ENCODE measurements at regions not wholly inside any gene's neighbourhood (a gene's known extent, or its start where the extent isn't known, plus 50 kb on each side); places are given as distances from the start of the nearest gene placed in this dataset.

DNA sequence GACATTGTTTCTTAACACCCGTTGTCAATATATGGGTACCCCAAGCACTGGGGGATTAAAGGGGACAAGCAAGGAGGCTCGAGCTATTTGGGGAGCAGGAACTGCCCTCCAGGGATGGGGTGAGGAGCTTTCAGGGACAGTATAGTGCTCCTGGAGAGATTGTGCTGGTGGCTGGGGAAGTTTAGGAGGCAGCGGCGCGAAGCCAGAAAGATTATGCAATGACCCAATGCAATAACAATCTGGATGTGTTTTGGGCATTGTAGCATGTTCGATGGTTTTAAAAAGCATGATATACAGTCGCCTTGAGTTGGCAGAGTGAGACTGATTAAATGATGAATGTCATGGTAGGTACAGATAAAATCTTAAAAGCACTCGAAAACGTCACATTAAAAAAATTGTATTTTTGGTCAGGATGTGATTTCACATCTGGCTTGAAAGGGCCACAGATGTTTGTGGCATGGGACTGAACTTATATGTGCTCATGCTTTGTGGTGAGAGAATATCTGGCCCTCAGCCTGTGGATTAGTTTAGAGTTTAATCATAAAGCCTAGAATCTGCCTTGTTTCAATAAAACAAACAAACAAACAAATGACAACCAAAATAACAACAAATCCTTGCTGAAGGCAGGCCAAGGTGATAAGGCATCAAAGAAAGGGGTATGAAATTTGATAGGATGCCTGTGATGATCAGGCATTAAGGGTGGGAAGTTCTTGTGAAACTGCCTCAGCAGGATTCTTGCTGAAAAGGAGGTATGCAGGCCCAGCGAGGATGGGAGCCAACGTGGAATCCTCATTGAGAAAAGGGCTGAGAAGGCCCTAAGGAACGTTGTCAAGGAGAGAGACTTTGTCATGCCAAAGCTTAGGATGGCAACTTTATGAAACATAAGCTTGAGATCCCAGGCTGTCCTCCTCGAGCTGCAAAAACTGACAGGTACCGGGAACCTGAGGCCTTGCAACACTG, 417.1 kb upstream of the KLF6 start:
- no peak for TF ChIP-seq CTCF (IDR thresholded peaks at IDR 0.05)
- Histone ChIP-seq H3K27me3 (no peaks in the 10 kb centered on the region), H3K4me1 (peaks cover 0 to 5% of the 10 kb centered on the region in 2 donors), H3K36me3 (no peaks in the 10 kb centered on the region), H3K4me3 (no peak overlapping the region), H3K9me3 (no peaks in the 10 kb centered on the region), H3K27ac (no peak overlapping the region)
- no peak for DNase-seq (ENCODE audit: low spot score)

GRCh38 chr10:4199196-4199595, 414.2 kb upstream of the KLF6 start:
- Histone ChIP-seq H3K36me3 (no peaks in the 10 kb centered on the region), H3K9me3 (no peaks in the 10 kb centered on the region), H3K4me3 (no peak overlapping the region), H3K27me3 (no peaks in the 10 kb centered on the region), H3K27ac (no peak overlapping the region), H3K4me1 (peaks cover 0 to 15% of the 10 kb centered on the region in 2 donors)
- TF ChIP-seq CTCF (IDR thresholded peaks at IDR 0.05): no peak
- DNase-seq (ENCODE audit: low spot score): no peak

DNA sequence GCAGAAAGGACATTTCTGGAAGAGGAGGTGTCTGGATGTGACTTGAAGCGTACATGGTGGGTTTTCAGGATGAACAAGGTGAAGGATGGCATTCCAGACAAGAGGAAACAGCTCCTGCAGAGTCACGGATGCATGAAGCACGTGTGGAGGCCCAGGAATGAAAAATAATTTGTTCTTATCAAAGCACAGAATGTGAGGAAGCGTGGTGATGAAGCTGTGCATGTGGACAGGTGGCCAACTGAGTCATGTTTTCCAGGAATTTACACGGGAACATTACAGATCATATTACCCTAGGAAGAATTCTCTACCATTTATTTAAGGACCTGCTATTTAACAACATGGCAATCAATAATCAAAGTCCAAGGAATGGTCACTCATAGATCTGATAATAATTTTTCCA, 413.2 kb upstream of the KLF6 start:
- H3K27me3 ChIP-seq: no peaks in the 10 kb centered on the region
- H3K36me3 ChIP-seq: no peaks in the 10 kb centered on the region
- no peak overlapping the region for H3K27ac ChIP-seq
- no peak overlapping the region for H3K4me3 ChIP-seq
- peaks cover 0 to 15% of the 10 kb centered on the region in 2 donors for H3K4me1 ChIP-seq
- no peak for TF ChIP-seq CTCF (IDR thresholded peaks at IDR 0.05)
- H3K9me3 ChIP-seq: no peaks in the 10 kb centered on the region
- DNase-seq (ENCODE audit: low spot score): no peak

- H3K36me3 ChIP-seq: no peaks in the 10 kb centered on the region
- H3K27ac ChIP-seq: peak overlapping the region; percentile 19 to 44
- TF ChIP-seq CTCF (IDR thresholded peaks at IDR 0.05): no peak
- no peak for DNase-seq (ENCODE audit: low spot score)
- H3K9me3 ChIP-seq: no peaks in the 10 kb centered on the region
- peaks cover 0 to 15% of the 10 kb centered on the region in 2 donors for H3K4me1 ChIP-seq
- H3K27me3 ChIP-seq: no peaks in the 10 kb centered on the region
- H3K4me3 ChIP-seq: no peak overlapping the region
Measured at GRCh38 chr10:4197676-4198075, 412.7 kb upstream of the KLF6 start.

GRCh38 chr10:4196771-4197390, 411.9 kb upstream of the KLF6 start:
- peak overlapping the region; percentile 19 to 44 for H3K27ac ChIP-seq
- no peaks in the 10 kb centered on the region for H3K27me3 ChIP-seq
- no peak overlapping the region for H3K4me3 ChIP-seq
- H3K4me1 ChIP-seq: peaks cover 0 to 15% of the 10 kb centered on the region in 2 donors
- DNase-seq (ENCODE audit: low spot score): no peak
- H3K9me3 ChIP-seq: no peaks in the 10 kb centered on the region
- no peaks in the 10 kb centered on the region for H3K36me3 ChIP-seq
- no peak for TF ChIP-seq CTCF (IDR thresholded peaks at IDR 0.05)

Data from right atrium auricular region (tissue), 2 donors.